Islet precursor cell (in vitro differentiated cells): ENCODE measurements at regions not wholly inside any gene's neighbourhood (a gene's known extent, or its start where the extent isn't known, plus 50 kb on each side); places are given as distances from the start of the nearest gene placed in this dataset.

ENCODE experiments used
- DNase-seq: peaks from one replicate; pipeline ENCODE4 v3.0.0-alpha.2; 2018

GRCh38 chr2:157933160-157933920, 57.2 kb upstream of the ACVR1 start:
- no peak for DNase-seq

GRCh38 chr2:157932480-157933159, 56.5 kb upstream of the ACVR1 start:
- DNase-seq = peak; percentile 59

GRCh38 chr2:157931542-157931941, 55.4 kb upstream of the ACVR1 start:
- DNase-seq = no peak

GRCh38 chr2:157930728-157931127, 54.6 kb upstream of the ACVR1 start:
- DNase-seq = no peak

GRCh38 chr2:157929871-157930667, 53.9 kb upstream of the ACVR1 start:
- no peak for DNase-seq

GRCh38 chr2:157928372-157928771, 52.2 kb upstream of the ACVR1 start:
- no peak for DNase-seq

GRCh38 chr2:157927155-157927554, 51.0 kb upstream of the ACVR1 start:
- no peak for DNase-seq
